ENCODE measurements at regions not wholly inside any gene's neighbourhood (a gene's known extent, or its start where the extent isn't known, plus 50 kb on each side); places are given as distances from the start of the nearest gene placed in this dataset.
"Not testable (repeated sequence)": the region's sequence is repeated elsewhere in the genome, so short reads cannot be mapped to it uniquely, and the experiment has no call there.

- H3K36me3 ChIP-seq (replicated peaks in 1 of 2); intact Hi-C loops (cut with DNase I); H3K27me3 ChIP-seq; H3K4me3 ChIP-seq; H3K4me1 ChIP-seq (replicated peaks in 1 of 2); H3K9me3 ChIP-seq (replicated peaks in 1 of 3); DNase-seq; H3K27ac ChIP-seq: not testable (repeated sequence)
- 54 to 85% (median 69%) methylated on average over 2 of the region's 2 CpGs for WGBS, 4 donors
These were observed 56.1 kb upstream of the GABRA3 start for GRCh38 chrX:152507168-152507567.

GRCh38 chrX:152520653-152521052 is 69.5 kb upstream of the GABRA3 start:
- Histone ChIP-seq H3K36me3 (replicated peaks in 1 of 2) (no peaks in the 10 kb centered on the region), H3K9me3 (replicated peaks in 1 of 3) (no peaks in the 10 kb centered on the region), H3K27ac (no peak overlapping the region), H3K4me1 (replicated peaks in 1 of 2) (no peaks in the 10 kb centered on the region), H3K4me3 (no peak overlapping the region), H3K27me3 (no peaks in the 10 kb centered on the region)
- WGBS, 4 donors: 6 to 31% (median 17%) methylated on average over 1 of the region's 1 CpG
- TF ChIP-seq CTCF (IDR thresholded peaks at IDR 0.05) (no peak), POLR2A (IDR thresholded peaks at IDR 0.05) (no peak)
- no peak for DNase-seq
- intact Hi-C loops (cut with DNase I): no loop called here

- intact Hi-C loops (cut with DNase I): no loop called here
- Histone ChIP-seq H3K4me3 (no peak overlapping the region), H3K4me1 (replicated peaks in 1 of 2) (no peaks in the 10 kb centered on the region), H3K36me3 (replicated peaks in 1 of 2) (no peaks in the 10 kb centered on the region), H3K27me3 (no peaks in the 10 kb centered on the region), H3K9me3 (replicated peaks in 1 of 3) (no peaks in the 10 kb centered on the region), H3K27ac (no peak overlapping the region)
- DNase-seq: no peak
- TF ChIP-seq CTCF (IDR thresholded peaks at IDR 0.05): no peak
- TF ChIP-seq POLR2A (IDR thresholded peaks at IDR 0.05): no peak
These were observed 77.1 kb upstream of the GABRA3 start for GRCh38 chrX:152528193-152528592.

GRCh38 chrX:152530967-152531366 is 79.9 kb upstream of the GABRA3 start:
- no peak overlapping the region for H3K4me3 ChIP-seq
- TF ChIP-seq CTCF (IDR thresholded peaks at IDR 0.05) (no peak), POLR2A (IDR thresholded peaks at IDR 0.05) (no peak)
- no peaks in the 10 kb centered on the region for H3K4me1 ChIP-seq (replicated peaks in 1 of 2)
- 71 to 83% (median 74%) methylated on average over 2 of the region's 2 CpGs; no CpG with 5 or more reads in 1 of the 4 donors for WGBS, 4 donors
- H3K36me3 ChIP-seq (replicated peaks in 1 of 2): no peaks in the 10 kb centered on the region
- peaks cover 4% of the 10 kb centered on the region for H3K27me3 ChIP-seq
- intact Hi-C loops (cut with DNase I): no loop called here
- no peak overlapping the region for H3K27ac ChIP-seq
- no peaks in the 10 kb centered on the region for H3K9me3 ChIP-seq (replicated peaks in 1 of 3)
- DNase-seq: no peak

- intact Hi-C loops (cut with DNase I): no loop called here
- H3K9me3 ChIP-seq (replicated peaks in 1 of 3): no peaks in the 10 kb centered on the region
- 24 to 41% (median 31%) methylated on average over 1 to 2 of the region's 2 CpGs for WGBS, 4 donors
- no peak overlapping the region for H3K4me3 ChIP-seq
- H3K4me1 ChIP-seq (replicated peaks in 1 of 2): no peaks in the 10 kb centered on the region
- TF ChIP-seq POLR2A (IDR thresholded peaks at IDR 0.05) (no peak), CTCF (IDR thresholded peaks at IDR 0.05) (no peak)
- no peaks in the 10 kb centered on the region for H3K36me3 ChIP-seq (replicated peaks in 1 of 2)
- no peak for DNase-seq
- H3K27ac ChIP-seq: no peak overlapping the region
- H3K27me3 ChIP-seq: peaks cover 12% of the 10 kb centered on the region
These were observed 86.3 kb upstream of the GABRA3 start for GRCh38 chrX:152537373-152537772.

Measured in adrenal gland (tissue), 9 donors.